BLaER1 (cell line): ENCODE measurements at regions not wholly inside any gene's neighbourhood (a gene's known extent, or its start where the extent isn't known, plus 50 kb on each side); places are given as distances from the start of the nearest gene placed in this dataset.

Experiments used
- H3K27ac ChIP-seq: shearing (Covaris generic); formaldehyde crosslinking; 2 replicates; pipeline ENCODE4 v1.8.1; 2022
- H3K27me3 ChIP-seq: shearing (Covaris generic); formaldehyde crosslinking; 2 replicates; pipeline ENCODE4 v1.8.1; 2022
- H3K36me3 ChIP-seq: shearing (Covaris generic); formaldehyde crosslinking; 2 replicates; pipeline ENCODE4 v1.8.1; 2022
- H3K4me1 ChIP-seq: shearing (Covaris generic); formaldehyde crosslinking; 2 replicates; pipeline ENCODE4 v1.8.1; 2022
- H3K4me2 ChIP-seq: shearing (Covaris generic); formaldehyde crosslinking; 2 replicates; pipeline ENCODE4 v1.8.1; 2022
- H3K4me3 ChIP-seq: shearing (Covaris generic); formaldehyde crosslinking; 2 replicates; pipeline ENCODE4 v1.8.1; 2022
- H3K9ac ChIP-seq: shearing (Covaris generic); formaldehyde crosslinking; 2 replicates; pipeline ENCODE4 v1.8.1; 2022
- H3K9me3 ChIP-seq: shearing (Covaris generic); formaldehyde crosslinking; 2 replicates; pipeline ENCODE4 v1.8.1; 2022
- H4K20me1 ChIP-seq: shearing (Covaris generic); formaldehyde crosslinking; 2 replicates; pipeline ENCODE4 v1.8.1; 2022
- Cebpa-rat ChIP-seq: shearing (Covaris generic); IDR thresholded peaks from 2 replicates; pipeline ENCODE4 v1.8.1; 2022

DNA sequence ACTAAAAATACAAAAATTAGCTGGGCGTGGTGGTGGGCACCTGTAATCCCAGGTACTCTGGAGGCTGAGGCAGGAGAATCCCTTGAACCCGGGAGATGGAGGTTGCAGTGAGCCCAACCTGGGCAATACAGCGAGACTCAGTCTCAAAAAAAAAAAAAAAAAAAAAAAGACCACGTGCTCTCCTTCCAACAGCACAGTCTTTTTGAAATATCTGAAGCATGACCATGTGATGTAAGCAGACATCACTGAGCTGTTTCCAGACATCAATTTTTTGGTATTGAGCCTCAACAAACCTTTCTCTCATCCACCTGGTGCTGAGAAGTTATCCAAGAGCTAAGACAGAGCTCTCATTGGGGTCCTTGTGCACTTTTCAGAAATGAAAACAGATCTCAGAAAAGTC lies 249.2 kb downstream of the FOXA2 start:
- no peaks in the 10 kb centered on the region for H3K27me3 ChIP-seq
- no peak for TF ChIP-seq Cebpa-rat

DNA sequence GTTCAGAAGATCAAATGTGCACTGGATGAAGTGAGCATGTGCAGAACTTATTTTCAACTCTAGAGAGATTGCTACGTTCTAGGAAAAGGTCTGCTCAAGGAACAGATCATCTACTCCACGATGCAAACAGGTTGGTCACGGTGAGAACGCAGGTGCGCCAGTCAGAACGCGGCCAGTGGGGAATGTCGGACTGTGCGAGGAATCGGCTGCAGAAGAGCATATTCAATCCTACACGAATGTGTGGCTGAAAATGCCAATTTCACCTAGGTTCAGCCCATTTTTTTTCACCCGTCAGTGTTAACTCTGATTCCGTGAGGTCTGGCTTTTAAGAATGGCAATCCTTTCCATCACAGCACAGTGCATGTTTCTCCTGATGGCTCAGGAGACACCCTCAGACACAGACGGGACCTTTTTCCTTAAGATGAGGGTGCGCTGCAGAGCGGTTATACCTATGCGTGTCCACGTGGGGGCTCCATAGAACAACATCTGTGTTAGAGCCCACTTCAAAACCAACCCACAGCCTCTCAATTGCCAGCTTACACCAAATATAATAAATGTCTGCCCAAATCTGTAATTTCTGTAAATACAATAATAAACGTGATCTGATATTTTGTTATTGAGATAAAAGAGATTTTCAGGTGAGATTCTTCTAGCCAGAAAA lies 250.4 kb downstream of the FOXA2 start:
- TF ChIP-seq Cebpa-rat: no peak
- no peaks in the 10 kb centered on the region for H3K36me3 ChIP-seq
- no peak overlapping the region for H3K27ac ChIP-seq
- no peaks in the 10 kb centered on the region for H3K9me3 ChIP-seq
- H4K20me1 ChIP-seq: no peaks in the 10 kb centered on the region
- H3K27me3 ChIP-seq: no peaks in the 10 kb centered on the region
- no peak overlapping the region for H3K9ac ChIP-seq
- no peak overlapping the region for H3K4me2 ChIP-seq
- no peak overlapping the region for H3K4me3 ChIP-seq
- H3K4me1 ChIP-seq: peaks cover 11% of the 10 kb centered on the region; the same call in 1 of the 2 replicates

More for the DNA sequence above, 249.2 kb downstream of the FOXA2 start:
- Histone ChIP-seq H4K20me1 (no peaks in the 10 kb centered on the region), H3K4me2 (no peak overlapping the region), H3K9ac (no peak overlapping the region), H3K9me3 (no peaks in the 10 kb centered on the region), H3K4me1 (peaks cover 21% of the 10 kb centered on the region), H3K4me3 (no peak overlapping the region), H3K27ac (no peak overlapping the region), H3K36me3 (no peaks in the 10 kb centered on the region)

GRCh38 chr20:22324505-22324904 lies 259.9 kb downstream of the FOXA2 start:
- TF ChIP-seq Cebpa-rat: no peak

GRCh38 chr20:22322513-22322912 lies 261.9 kb downstream of the FOXA2 start:
- no peaks in the 10 kb centered on the region for H3K36me3 ChIP-seq
- no peak for TF ChIP-seq Cebpa-rat
- no peaks in the 10 kb centered on the region for H4K20me1 ChIP-seq
- no peaks in the 10 kb centered on the region for H3K9me3 ChIP-seq
- no peak overlapping the region for H3K27ac ChIP-seq
- H3K4me2 ChIP-seq: no peak overlapping the region
- no peak overlapping the region for H3K4me3 ChIP-seq
- H3K9ac ChIP-seq: no peak overlapping the region
- no peaks in the 10 kb centered on the region for H3K27me3 ChIP-seq
- H3K4me1 ChIP-seq: no peaks in the 10 kb centered on the region

More at GRCh38 chr20:22324505-22324904, 259.9 kb downstream of the FOXA2 start:
- Histone ChIP-seq H3K4me2 (no peak overlapping the region), H3K27ac (no peak overlapping the region), H3K36me3 (no peaks in the 10 kb centered on the region), H3K4me3 (no peak overlapping the region), H3K4me1 (no peaks in the 10 kb centered on the region), H3K9ac (no peak overlapping the region), H3K27me3 (no peaks in the 10 kb centered on the region), H4K20me1 (no peaks in the 10 kb centered on the region), H3K9me3 (no peaks in the 10 kb centered on the region)

DNA sequence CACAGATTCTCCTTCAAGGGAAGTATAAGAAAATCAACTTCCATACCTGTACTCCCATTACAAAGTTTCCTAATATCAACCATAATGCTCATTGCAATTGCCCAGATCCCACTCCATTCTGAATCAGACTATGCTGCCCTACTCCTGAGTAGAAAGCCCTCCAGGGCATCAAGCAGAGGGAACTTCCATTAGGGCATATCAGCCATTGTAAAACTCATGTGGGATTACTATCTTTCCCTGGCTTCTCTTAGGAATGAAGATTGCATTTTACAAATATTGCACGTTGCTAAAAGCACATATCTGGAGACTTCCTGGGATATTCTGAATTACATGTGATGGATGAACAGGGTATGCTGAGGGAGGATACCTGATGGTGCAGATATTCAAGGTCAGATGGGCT lies 263.2 kb downstream of the FOXA2 start:
- no peak for TF ChIP-seq Cebpa-rat
- H3K27me3 ChIP-seq: no peaks in the 10 kb centered on the region

GRCh38 chr20:22320245-22320915 lies 264.0 kb downstream of the FOXA2 start:
- H3K4me2 ChIP-seq: no peak overlapping the region
- no peak for TF ChIP-seq Cebpa-rat
- H3K9me3 ChIP-seq: no peaks in the 10 kb centered on the region
- H4K20me1 ChIP-seq: no peaks in the 10 kb centered on the region
- H3K36me3 ChIP-seq: no peaks in the 10 kb centered on the region
- no peaks in the 10 kb centered on the region for H3K27me3 ChIP-seq
- H3K4me1 ChIP-seq: peaks cover 5% of the 10 kb centered on the region; the same call in 1 of the 2 replicates
- no peak overlapping the region for H3K9ac ChIP-seq
- no peak overlapping the region for H3K4me3 ChIP-seq
- H3K27ac ChIP-seq: no peak overlapping the region

More for the DNA sequence above, 263.2 kb downstream of the FOXA2 start:
- H3K9ac ChIP-seq: no peak overlapping the region
- no peaks in the 10 kb centered on the region for H3K9me3 ChIP-seq
- no peak overlapping the region for H3K4me2 ChIP-seq
- H3K27ac ChIP-seq: no peak overlapping the region
- H3K4me3 ChIP-seq: no peak overlapping the region
- H4K20me1 ChIP-seq: no peaks in the 10 kb centered on the region
- H3K4me1 ChIP-seq: no peaks in the 10 kb centered on the region
- H3K36me3 ChIP-seq: no peaks in the 10 kb centered on the region

DNA sequence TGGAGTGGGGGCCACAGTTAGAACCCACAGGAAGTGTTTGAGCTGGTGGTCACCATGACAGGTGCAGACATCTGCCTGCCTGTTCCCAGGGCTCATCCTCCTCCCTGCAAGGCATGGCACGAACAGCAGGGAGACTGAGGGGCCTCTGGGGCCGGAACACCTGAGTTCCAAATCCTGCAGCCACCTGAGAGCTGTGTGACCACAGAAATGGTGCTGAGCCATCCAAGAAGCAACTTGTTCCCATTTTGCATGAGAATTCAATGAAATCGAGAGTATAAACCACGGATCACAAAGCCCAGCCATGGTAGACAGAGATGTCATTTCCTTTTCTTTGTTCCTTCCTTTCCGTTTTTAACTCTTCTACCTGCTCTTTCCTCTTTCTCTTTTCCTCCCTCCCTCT lies 268.6 kb downstream of the FOXA2 start:
- Histone ChIP-seq H3K9ac (no peak overlapping the region), H3K9me3 (no peaks in the 10 kb centered on the region), H3K27ac (no peak overlapping the region), H3K4me3 (no peak overlapping the region), H3K4me2 (peak overlapping the region; percentile 31; the same call in 1 of the 2 replicates), H4K20me1 (no peaks in the 10 kb centered on the region), H3K36me3 (no peaks in the 10 kb centered on the region), H3K4me1 (peaks cover 5% of the 10 kb centered on the region; the same call in 1 of the 2 replicates), H3K27me3 (no peaks in the 10 kb centered on the region)
- no peak for TF ChIP-seq Cebpa-rat

- no peak overlapping the region for H3K9ac ChIP-seq
- no peak for TF ChIP-seq Cebpa-rat
Measured at GRCh38 chr20:22315073-22315472, 269.3 kb downstream of the FOXA2 start.

DNA sequence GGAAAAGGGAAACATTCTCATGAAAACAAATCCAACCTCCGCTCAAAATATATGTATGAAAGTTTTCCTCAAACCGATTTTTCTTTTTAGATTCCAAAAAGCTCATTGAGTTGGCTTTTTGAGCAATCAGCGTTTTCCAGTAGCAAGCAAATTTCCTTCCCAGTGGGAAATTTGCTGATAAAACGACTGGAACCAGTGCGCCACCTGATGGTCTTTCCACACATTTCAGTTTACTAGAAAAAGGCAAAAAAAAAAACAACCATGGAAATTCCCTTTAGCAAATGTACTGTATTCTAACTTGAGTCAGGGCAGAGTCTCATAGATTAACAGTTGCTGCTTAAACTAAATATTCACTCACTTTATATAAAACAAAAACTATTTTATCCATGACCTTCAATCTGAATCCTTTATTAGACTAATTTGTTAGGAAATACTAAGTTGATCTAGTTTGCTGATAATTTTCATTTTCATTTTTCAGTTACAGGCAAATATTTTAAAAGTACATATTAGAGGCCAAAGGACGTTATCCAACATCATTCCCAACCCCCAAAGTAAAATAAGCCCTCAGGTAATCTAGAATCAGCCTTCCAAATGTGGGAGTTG lies 271.5 kb downstream of the FOXA2 start:
- H3K27ac ChIP-seq: no peak overlapping the region
- H3K9me3 ChIP-seq: no peaks in the 10 kb centered on the region
- no peaks in the 10 kb centered on the region for H3K36me3 ChIP-seq
- no peaks in the 10 kb centered on the region for H3K27me3 ChIP-seq
- H3K9ac ChIP-seq: no peak overlapping the region
- H3K4me2 ChIP-seq: no peak overlapping the region
- peaks cover 5% of the 10 kb centered on the region; the same call in 1 of the 2 replicates for H3K4me1 ChIP-seq
- no peak overlapping the region for H3K4me3 ChIP-seq
- no peak for TF ChIP-seq Cebpa-rat
- H4K20me1 ChIP-seq: no peaks in the 10 kb centered on the region

More at GRCh38 chr20:22315073-22315472, 269.3 kb downstream of the FOXA2 start:
- no peaks in the 10 kb centered on the region for H3K9me3 ChIP-seq
- no peaks in the 10 kb centered on the region for H4K20me1 ChIP-seq
- no peak overlapping the region for H3K27ac ChIP-seq
- H3K27me3 ChIP-seq: no peaks in the 10 kb centered on the region
- H3K4me1 ChIP-seq: peaks cover 5% of the 10 kb centered on the region; the same call in 1 of the 2 replicates
- no peak overlapping the region for H3K4me2 ChIP-seq
- H3K36me3 ChIP-seq: no peaks in the 10 kb centered on the region
- no peak overlapping the region for H3K4me3 ChIP-seq

- Histone ChIP-seq H3K4me3 (no peak overlapping the region), H3K27ac (no peak overlapping the region), H4K20me1 (no peaks in the 10 kb centered on the region), H3K36me3 (no peaks in the 10 kb centered on the region), H3K9me3 (no peaks in the 10 kb centered on the region), H3K9ac (no peak overlapping the region), H3K4me1 (peaks cover 5% of the 10 kb centered on the region), H3K27me3 (no peaks in the 10 kb centered on the region), H3K4me2 (no peak overlapping the region)
- no peak for TF ChIP-seq Cebpa-rat
Measured at GRCh38 chr20:22308934-22309333, 275.4 kb downstream of the FOXA2 start.
